Umbilical cord (tissue), 1 donor: ENCODE measurements at regions not wholly inside any gene's neighbourhood (a gene's known extent, or its start where the extent isn't known, plus 50 kb on each side); places are given as distances from the start of the nearest gene placed in this dataset.

Source experiments
- DNase-seq: peaks from one replicate; pipeline ENCODE4 v3.0.0-alpha.2; 2015; ENCODE audit warnings: low spot score

DNA sequence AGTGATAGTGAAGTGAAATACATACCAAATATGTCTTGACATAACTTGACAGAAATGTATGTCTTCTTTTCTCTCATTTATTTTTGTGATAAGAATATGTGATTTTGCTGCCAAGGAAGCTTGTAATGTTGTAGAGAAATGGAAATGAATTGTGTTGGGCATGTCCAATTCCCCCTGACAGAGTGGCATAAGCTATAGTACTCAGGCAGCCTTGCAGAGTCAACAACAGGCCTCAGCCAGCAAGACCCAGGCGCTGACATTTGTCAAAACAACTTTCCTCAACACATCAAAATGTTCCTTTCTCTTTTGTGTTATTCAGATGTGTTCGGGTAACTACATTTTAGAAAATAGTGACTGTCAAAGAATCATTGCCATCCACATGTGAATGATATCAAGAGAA lies 538.1 kb upstream of the ATP11B start:
- DNase-seq, result no peak

DNA sequence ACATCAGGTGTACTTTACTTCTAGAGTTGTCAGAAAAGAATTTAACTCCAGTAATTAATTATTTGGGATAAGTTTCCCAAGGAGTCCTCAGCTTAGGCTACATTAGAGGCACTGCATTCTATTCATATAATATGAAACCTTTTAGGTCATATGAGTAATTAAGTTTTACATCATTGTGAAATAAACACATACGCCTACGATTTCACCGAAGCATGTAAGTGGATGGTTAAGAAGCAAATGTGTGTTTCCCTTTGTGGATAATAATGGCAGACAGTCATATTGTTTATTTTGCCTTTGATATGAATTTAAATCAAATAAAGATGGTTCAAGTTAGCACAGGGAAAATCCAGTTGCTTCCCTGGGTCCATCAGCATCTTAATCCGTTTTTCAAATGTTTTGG lies 535.9 kb upstream of the ATP11B start:
- no peak for DNase-seq

- DNase-seq, result peak; percentile 57
These were observed 534.6 kb upstream of the ATP11B start for GRCh38 chr3:182258538-182259177.

DNA sequence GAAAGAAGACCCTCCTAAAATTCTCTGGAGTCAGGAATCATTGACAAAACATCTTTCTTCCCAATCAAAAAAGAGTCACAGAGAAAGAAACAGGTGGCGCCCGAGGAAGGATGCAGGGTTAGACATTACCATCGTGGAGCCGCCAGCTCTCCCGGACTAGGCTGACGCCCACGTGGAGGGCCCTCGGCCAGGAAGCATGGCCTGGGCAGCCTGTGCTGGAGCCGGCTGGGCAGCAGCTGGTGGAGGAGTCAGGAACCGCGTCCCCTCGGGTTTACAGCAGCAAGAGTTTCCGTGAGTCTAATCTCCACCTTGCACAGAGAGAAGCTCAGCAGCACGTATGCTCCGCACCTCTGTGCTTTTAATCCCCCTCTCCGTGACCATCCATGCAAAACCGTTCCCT lies 533.7 kb upstream of the ATP11B start:
- no peak for DNase-seq

GRCh38 chr3:182261041-182261440 lies 532.3 kb upstream of the ATP11B start:
- no peak for DNase-seq

DNA sequence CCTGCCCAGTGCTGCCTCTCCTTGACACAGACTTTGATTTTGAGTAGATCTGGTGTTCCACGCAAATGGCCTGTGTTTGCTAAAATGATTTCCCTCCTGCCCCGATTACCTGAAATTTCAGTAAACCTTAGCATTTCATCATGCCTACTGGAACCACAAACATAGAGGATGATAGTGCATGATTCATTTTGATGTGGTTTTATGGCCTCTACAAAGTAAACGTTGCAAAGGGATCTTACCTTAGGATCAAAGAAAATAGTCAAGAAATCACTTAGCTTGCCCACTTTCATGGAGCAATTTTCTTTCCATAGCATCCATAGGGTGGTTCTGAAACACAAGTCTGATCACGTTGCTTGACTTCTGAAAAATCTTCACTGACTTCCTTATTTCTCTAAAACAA lies 524.6 kb upstream of the ATP11B start:
- no peak for DNase-seq

DNA sequence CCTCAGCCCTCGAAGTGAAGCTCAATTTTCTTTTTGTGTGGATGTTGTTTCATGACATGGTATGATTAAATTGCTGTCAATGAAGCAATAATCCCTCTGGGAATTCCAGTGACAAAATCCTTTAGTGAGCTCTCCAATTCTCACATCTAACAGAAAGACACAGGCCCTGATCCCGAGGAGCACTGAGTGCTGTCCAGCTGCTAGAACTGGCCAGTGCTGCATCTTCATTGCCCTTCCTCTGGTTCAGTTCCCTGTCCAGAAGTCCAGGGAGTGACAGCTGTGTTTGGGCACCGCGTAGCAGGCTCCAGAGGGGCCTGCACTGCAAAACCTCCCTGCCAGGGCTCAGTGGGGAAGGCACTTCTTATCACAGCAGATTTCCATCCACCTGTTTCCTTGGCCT lies 516.8 kb upstream of the ATP11B start:
- no peak for DNase-seq

DNA sequence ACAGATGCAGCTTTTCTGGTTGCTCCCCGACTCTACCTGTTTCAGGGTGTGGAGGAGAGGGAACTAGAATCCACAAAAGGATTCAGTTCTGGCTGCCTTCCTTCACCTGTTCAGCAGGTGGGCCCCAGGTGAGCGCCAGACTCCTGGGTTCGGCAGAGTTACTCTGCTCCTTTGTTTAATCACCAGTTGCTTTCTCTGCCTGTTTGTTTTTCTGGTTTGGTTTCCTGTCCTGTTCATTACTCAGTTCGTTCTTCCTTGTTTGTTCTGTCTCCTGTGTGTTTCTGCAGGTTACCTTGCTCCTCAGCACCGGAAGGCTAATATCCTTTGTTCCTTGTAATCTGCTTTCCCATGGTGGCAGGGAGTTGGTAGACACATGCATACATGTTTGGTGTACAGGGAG lies 508.5 kb upstream of the ATP11B start:
- DNase-seq, result no peak

DNA sequence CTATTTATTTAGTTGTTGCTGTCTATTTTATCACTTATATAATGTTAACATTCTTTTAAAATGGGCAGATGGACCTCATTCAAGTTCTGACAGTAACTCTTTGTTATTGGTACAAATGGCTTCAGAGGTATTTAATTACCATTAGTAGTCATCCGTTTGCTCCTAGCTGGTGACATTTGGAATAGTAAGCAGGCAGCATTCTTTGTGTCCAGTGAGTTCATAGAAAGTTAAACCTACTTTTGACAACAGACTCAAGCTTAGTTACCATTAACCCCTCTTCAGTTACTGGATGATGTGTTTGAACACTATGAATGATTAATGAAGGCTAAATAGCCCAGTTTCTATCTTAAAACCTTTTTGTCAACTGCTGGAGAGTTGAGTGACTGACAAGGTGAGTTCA lies 500.7 kb upstream of the ATP11B start:
- no peak for DNase-seq

GRCh38 chr3:182294256-182294655 lies 499.0 kb upstream of the ATP11B start:
- DNase-seq, result peak; percentile 63

- DNase-seq, result no peak
These were observed 498.6 kb upstream of the ATP11B start for GRCh38 chr3:182294696-182295095.

GRCh38 chr3:182300266-182300665 lies 493.0 kb upstream of the ATP11B start:
- no peak for DNase-seq

GRCh38 chr3:182303169-182303568 lies 490.1 kb upstream of the ATP11B start:
- DNase-seq, result no peak

GRCh38 chr3:182305881-182306665 lies 487.2 kb upstream of the ATP11B start:
- no peak for DNase-seq

DNA sequence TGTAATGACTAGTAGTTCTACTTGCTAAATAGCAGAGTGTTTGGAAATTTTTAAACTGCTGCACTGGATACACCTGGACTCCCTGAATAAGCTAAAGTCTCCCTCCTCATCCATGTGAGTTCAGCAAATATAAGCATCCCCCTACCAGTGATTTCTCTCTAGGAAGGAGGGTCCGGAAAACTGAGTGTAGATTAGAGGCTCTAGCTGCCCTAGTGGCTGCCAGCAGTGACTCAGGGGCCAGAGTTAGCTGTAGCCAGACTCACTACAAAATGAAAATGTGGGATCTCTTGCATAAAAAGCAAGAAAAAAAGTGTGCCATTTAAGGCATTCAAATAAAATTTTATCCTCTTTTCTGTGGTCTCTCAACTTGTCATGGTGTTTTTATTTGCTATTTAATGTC lies 485.0 kb upstream of the ATP11B start:
- no peak for DNase-seq

DNA sequence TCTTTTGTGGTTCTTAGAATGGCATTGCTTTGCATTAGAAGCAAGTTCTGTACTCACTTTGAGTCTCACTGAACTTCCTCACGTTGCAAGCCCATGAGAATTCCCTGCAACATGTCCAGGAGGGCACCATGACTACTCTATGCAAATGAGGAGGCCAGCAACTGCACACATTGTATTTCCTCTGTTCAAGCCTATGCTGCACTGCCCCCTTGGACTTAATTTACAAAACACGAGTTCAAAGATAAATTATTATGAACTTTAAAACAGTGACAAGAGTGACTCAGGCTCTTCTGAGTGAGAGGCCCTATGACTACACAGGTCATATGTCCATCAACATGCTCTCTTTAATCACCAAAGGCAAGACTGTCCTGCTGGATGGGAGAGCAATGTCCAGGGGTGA lies 484.2 kb upstream of the ATP11B start:
- no peak for DNase-seq

- no peak for DNase-seq
These were observed 478.0 kb upstream of the ATP11B start for GRCh38 chr3:182315313-182315712.

- no peak for DNase-seq
These were observed 470.1 kb upstream of the ATP11B start for GRCh38 chr3:182323126-182323700.

- DNase-seq, result no peak
These were observed 469.4 kb upstream of the ATP11B start for GRCh38 chr3:182323898-182324297.

GRCh38 chr3:182325213-182325950 lies 467.9 kb upstream of the ATP11B start:
- peak; percentile 3 for DNase-seq

- DNase-seq, result peak; percentile 12
These were observed 466.1 kb upstream of the ATP11B start for GRCh38 chr3:182327196-182327681.

GRCh38 chr3:182330646-182331045 lies 462.7 kb upstream of the ATP11B start:
- no peak for DNase-seq
